ENCODE measurements at regions not wholly inside any gene's neighbourhood (a gene's known extent, or its start where the extent isn't known, plus 50 kb on each side); places are given as distances from the start of the nearest gene placed in this dataset.

DNA sequence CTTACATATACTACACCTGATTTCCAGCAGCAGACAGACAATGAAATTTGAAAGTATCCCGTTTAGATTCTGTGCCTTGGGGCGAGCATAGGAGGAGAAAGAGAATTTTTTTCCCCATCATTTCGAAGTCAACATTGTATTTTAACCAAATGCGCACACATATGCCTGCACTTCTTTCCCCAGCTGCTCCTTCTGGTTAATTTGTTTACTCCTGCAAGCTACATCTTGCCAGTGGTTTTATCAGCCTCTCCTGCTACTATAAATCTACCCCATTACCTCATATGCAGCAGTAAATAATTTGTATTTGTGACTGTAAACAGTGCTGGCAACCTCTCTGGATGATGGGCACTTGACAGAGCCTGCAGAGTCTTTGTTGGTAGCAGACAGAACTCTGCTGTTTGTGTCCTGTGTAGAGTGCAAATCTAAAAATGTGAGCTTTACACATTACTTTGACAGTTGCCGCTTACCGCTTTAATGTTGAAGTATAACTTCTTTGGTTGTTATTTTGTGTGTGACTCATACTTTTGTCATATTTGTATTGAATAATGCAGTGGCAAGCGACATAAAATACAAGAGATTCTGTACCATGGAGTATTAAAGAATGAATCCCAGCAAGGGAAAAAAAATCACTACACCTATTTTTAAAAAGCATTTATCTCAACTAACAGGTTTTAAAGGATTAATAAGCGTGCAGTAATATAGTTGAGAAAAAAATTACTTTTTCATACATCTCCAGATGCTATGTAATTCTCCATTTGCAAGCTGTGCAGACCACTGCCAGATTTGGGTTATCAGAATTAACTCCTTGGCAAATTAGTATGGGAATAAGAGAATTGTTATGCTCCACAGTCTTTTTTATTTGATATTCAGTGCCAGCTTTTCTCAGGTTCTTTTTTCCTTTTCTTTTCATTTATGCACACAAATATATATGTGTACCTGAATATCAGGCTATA is 536.8 kb downstream of the XIRP2 start:
- no peak for DNase-seq

DNA sequence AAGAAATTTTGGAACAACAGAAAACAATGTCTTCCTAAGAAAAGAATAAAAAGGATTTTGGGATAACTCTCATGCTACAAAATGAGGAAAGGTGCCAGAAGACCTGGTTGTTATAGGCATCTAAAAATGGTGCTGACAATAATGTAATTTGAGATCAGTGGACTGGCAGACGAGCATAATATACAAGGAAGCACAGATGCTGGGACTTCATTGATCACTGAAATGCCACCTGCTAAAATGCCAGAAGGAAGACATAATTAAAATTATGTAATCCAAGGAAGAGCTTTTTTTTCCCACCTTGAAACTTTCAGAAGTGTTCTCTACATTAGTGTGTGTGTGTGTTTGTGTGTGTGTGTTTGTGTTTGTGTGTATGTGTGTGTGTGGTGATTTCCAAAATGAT is 535.9 kb downstream of the XIRP2 start:
- no peak for DNase-seq

DNA sequence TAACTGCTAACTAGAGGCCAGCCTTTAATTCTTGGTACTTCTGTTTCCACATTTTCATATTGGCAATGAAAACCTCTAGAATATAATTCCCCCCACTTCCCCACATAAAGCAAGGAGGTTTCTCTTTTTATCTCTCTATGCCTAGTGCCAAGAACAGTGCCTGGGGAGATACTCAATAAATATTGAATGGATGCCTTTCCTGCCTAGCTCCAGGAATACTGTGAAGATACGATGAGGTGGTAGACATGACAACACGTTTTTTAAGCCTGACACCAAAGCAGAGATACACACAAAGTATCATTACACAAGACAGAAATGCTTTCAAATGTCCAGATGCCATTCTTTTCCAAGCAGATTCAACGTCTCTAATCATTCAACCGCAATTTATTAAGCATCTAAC is 535.5 kb downstream of the XIRP2 start:
- DNase-seq: no peak

DNA sequence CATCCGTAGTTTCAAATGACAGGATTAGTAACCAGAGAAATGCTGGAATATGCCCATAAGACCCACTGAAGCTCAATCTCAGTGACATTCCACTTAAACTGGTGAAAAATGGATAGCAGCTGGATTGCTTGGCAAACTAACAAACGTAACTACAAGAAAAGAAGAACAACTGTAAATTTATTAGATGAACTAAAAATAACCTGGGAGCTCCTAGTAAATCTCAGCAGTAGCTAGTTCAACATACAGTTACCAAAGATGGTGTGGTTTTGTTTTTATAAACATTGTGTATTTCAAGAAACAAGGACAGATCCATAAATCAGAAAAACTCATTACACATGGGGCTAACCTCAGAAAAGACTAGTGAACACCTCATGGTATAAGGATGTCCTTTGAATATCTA is 531.9 kb downstream of the XIRP2 start:
- DNase-seq: peak; percentile 57

DNA sequence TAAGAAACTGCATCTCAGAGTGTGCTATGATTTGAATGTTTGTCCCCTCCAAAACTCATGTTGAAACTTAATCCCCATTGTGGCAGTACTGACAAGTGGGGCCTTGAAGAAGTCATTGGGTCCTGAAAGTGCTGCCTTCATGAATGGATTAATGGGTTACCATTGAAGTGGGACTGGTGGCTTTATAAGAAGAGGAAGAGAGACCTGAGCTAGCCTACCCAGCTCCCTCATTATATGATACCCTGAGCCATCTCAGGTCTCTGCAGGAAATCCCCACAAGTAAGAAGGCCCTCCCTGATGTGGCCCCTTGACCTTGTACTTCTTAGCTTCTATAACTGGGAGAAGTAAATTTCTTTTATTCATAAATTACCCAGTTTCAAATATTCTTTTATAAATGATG is 526.8 kb downstream of the XIRP2 start:
- DNase-seq: no peak

DNA sequence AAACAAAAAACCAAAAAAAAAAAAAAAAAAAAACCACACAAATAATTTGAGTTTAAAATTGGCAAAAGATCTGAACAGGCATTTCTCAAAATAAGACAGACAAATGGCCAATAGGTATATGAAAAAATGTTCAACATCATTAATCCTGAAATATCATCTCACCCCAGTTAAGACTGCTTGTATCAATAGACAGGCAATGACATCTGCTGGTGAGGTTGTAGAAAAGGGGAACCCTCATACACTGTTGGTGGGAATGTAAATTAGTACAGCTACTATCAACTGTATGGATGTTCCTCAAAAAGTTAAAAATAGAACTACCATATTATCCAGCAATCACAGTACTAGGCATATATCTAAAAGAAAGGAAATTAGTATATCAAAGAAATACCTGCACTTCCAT is 523.1 kb downstream of the XIRP2 start:
- no peak for DNase-seq

DNA sequence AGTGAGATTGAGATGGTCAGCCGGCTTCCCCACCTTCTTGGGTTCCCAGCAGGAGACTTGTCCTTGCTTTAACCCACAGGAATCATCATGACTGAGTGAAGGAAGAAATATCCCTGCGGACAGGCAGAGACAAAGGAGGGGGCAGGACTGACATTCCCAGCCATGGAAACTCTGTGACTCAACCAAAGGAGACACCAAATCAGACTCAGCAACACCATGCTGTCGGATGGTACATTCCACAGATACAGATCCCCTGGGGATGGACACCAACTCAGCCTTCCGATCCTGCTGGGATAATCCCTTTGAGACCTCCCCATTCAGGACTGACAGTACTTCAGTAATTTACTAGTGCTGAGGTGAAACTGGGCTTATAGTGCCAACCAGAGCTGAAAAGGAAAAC is 518.3 kb downstream of the XIRP2 start:
- no peak for DNase-seq

DNA sequence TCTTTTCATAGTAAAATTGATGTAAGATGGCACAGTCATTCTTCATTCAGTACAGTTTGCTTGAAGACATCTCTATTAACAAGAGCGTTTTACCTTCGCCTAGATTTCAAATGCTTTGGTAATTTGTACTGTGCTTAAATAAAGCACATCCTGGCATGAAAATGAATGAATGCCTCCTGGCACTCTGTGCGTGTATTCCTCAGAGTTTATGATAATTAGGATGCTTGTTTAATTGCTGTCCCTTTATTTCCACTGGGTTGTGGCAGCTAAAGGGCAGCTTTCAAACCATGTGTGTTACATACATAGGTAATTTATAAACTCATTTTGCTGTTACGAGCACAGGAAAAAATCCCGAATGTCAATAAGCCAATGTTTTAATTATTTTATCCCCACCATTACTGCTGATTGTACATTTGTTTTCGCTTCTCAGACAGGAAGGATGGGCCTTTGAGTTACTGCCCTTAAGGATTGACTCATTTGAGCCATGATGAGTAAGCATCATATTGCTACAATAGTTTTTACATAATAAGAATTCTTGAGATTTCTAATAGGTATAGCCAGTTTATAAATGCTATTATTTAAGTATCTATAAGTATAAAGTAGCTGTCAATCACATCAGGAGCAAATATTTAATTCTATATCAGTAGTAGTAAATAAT is 516.5 kb downstream of the XIRP2 start:
- no peak for DNase-seq

GRCh38 chr2:167401309-167401708 is 513.0 kb downstream of the XIRP2 start:
- DNase-seq: no peak

- no peak for DNase-seq
These were observed 512.3 kb downstream of the XIRP2 start for GRCh38 chr2:167400546-167400945.

GRCh38 chr2:167398873-167399272 is 510.6 kb downstream of the XIRP2 start:
- DNase-seq: no peak

- no peak for DNase-seq
These were observed 500.6 kb downstream of the XIRP2 start for GRCh38 chr2:167388901-167389300.

DNA sequence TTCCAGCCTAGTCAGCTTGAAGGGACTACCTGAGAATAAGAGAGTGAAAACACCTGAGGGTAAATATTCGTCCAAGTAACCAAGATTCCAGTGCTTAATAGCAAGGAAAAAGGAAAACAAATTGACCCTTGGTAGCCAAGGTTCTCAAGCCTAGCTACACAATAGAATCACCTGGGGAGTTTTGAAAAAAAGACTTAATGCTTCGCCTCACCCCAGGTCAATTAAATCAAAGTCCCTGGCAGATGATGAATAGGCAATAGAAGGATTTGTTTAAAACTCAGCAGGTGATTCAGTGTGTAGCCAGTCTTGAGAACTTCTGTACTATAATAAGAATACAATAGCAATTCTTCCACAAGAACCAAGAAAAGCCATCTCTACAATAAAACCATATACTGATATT is 500.2 kb downstream of the XIRP2 start:
- DNase-seq: no peak

GRCh38 chr2:167386694-167387093 is 498.4 kb downstream of the XIRP2 start:
- no peak for DNase-seq

DNA sequence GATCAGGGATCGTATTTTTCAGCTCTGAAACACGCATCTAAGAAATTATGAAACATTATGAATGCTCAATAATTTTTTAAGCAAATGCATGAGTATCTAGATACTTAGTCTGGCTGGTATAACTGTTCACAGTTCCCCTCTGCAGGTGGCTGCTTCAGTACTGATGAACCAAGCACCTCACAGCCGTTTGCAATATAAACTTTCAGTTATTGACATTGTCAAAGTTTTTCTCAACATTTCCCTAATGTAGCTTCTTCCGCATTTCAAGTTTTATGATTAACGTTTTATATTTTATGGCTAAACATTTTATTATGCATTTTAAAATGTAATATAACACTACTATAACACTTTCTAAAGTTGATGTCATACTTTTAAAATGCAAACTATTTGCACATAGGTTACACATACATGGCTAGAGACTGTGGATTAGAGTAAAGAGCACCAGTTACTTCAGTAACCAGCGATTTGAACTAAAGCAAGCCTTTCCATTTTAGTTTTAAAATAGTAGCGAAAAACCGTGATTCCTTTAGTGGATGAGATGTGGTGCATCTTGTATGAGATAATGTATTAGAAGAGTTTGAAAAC is 495.4 kb downstream of the XIRP2 start:
- DNase-seq: no peak

- DNase-seq: no peak
These were observed 493.1 kb downstream of the XIRP2 start for GRCh38 chr2:167381349-167381748.

- no peak for DNase-seq
These were observed 492.3 kb downstream of the XIRP2 start for GRCh38 chr2:167380555-167380954.

DNA sequence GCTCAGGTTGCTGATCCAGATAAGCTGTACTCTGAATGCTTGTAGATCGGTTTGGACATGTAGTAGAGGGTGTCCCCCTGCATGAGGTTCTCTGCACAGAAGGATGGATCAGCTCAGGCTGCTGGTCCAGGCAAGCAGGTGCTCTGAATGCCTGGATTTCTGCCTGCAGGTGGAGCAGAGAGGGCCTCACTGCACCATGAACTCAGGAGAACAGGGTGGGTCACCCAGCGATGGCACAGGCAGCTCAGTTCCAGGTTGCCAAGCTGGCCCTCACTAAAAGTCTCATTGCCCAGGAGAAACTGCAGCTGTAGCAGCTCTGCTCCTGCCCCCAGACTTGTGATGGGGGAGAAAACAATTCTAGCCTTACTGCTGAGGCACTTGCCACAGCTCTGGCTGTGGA is 491.8 kb downstream of the XIRP2 start:
- DNase-seq: no peak

DNA sequence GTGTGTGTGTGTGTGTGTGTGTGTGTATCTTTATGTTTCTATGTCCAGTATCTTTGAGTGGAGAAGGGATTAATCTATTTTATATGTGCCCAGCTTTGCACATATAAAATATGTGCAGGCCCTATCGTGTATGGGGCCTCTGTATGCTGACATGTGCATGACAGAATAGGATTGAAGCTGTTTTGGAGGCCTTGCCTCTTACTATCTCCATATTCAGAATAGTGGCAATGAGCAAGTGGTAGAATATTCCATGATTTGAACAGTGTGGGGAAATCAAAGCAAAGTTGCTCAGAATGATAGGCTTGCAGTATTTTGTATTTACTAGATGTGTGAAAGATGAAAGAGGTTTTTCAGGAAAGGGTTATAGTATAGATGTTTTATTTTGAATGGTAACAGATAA is 480.8 kb downstream of the XIRP2 start:
- DNase-seq: no peak

- DNase-seq: no peak
These were observed 480.1 kb downstream of the XIRP2 start for GRCh38 chr2:167368371-167368770.

- DNase-seq: no peak
These were observed 476.9 kb downstream of the XIRP2 start for GRCh38 chr2:167365216-167365615.

DNA sequence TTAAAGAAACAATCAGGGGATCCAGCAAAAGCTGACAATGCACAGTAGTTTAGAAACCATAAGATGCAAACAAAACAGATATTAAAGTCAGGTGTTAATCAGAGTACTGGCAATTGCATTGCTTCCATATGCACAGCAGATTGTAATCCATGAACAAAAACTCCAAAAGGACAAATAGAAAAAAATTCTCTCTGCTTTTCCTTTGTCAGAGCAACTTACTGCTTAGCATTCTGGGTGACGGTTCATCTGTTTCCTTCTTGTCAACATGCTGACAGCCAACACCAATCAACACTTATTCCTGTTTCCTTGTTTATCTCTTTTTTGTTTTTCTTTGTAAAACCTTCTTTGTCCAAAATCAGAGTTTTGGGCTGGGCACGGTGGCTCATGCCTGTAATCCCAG is 473.1 kb downstream of the XIRP2 start:
- no peak for DNase-seq

GRCh38 chr2:167355821-167356220 is 467.5 kb downstream of the XIRP2 start:
- no peak for DNase-seq
